Chondrocyte (in vitro differentiated cells): ENCODE measurements at regions not wholly inside any gene's neighbourhood (a gene's known extent, or its start where the extent isn't known, plus 50 kb on each side); places are given as distances from the start of the nearest gene placed in this dataset.
A peak's percentile ranks its signal among the peaks of the same experiment; 100 is the strongest.

Experiments used
- DNase-seq: peaks from one replicate; pipeline ENCODE4 v3.0.0; 2021; ENCODE audit warnings: mixed read lengths, low spot score
- H3K27ac Mint-ChIP-seq: one replicate; pipeline ENCODE4 v1.8.0; 2021; ENCODE audit warnings: mild to moderate bottlenecking, moderate library complexity, mixed read lengths; ENCODE audit not compliant: unreplicated experiment
- H3K27me3 Mint-ChIP-seq: 2 replicates; pipeline ENCODE4 v1.8.0; 2021; ENCODE audit warnings: low read depth, mixed read lengths
- H3K36me3 Mint-ChIP-seq: 2 replicates; pipeline ENCODE4 v1.8.0; 2021; ENCODE audit warnings: low read depth, mixed read lengths
- H3K4me1 Mint-ChIP-seq: 2 replicates; pipeline ENCODE4 v1.8.0; 2021; ENCODE audit warnings: low read depth, mild to moderate bottlenecking, mixed read lengths
- H3K4me3 Mint-ChIP-seq: one replicate; pipeline ENCODE4 v1.8.0; 2021; ENCODE audit warnings: mild to moderate bottlenecking, moderate library complexity, mixed read lengths; ENCODE audit not compliant: unreplicated experiment
- H3K9me3 Mint-ChIP-seq: 2 replicates; pipeline ENCODE4 v1.8.0; 2021; ENCODE audit warnings: low read depth, mixed read lengths
- TF ChIP-seq, protein P1 (sequence below): fragments of 200-600 bp; sonication (generic); IDR thresholded peaks from 2 replicates; pipeline ENCODE4 v1.5.0; 2021; ENCODE audit warnings: antibody characterized with exemption, mild to moderate bottlenecking, moderate library complexity

DNA sequence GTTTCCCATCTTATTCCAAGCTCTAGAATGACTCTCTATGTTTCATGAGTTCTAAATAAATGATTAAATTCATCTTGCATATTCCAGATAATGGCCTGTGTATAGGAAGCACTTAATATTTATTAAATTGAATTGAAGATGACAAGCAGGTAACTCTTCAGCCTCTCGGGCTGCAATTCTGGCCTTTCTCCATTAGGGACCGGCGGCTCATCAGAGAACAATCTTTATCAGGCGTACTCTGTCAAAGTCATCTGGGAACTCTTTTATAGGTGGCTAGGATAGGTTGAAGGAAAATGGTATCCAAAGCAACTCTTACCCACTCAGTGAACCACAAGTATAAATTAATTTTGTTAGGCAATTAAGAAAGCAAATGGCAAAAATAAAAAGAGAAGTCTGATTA, 308.5 kb downstream of the NOL4 start:
- Mint-ChIP-seq H3K27me3 (no peaks in the 10 kb centered on the region), H3K4me3 (no peak overlapping the region), H3K4me1 (no peaks in the 10 kb centered on the region), H3K36me3 (no peaks in the 10 kb centered on the region), H3K27ac (no peak overlapping the region), H3K9me3 (peaks cover 3% of the 10 kb centered on the region)
- TF ChIP-seq, protein P1, sequence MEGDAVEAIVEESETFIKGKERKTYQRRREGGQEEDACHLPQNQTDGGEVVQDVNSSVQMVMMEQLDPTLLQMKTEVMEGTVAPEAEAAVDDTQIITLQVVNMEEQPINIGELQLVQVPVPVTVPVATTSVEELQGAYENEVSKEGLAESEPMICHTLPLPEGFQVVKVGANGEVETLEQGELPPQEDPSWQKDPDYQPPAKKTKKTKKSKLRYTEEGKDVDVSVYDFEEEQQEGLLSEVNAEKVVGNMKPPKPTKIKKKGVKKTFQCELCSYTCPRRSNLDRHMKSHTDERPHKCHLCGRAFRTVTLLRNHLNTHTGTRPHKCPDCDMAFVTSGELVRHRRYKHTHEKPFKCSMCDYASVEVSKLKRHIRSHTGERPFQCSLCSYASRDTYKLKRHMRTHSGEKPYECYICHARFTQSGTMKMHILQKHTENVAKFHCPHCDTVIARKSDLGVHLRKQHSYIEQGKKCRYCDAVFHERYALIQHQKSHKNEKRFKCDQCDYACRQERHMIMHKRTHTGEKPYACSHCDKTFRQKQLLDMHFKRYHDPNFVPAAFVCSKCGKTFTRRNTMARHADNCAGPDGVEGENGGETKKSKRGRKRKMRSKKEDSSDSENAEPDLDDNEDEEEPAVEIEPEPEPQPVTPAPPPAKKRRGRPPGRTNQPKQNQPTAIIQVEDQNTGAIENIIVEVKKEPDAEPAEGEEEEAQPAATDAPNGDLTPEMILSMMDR = peak; percentile 31
- no peak for DNase-seq

DNA sequence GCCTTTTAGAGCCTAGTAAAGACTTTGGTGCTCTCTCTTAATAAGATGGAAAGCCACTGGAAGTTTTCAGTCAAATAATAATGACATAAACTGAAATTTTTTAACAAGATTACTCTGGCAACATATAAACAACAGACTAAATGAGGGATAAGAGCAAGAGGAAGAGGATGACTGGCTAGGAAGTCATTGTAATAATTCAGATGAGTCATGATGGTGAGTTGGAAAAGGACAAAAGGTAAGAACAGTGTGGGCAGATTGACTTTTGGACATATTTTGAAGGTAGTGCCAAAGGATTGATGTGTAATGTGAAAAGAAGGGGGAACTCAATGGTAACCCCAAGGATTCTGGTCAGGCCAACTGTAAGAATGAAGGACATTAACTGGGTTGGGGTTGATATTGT, 310.3 kb downstream of the NOL4 start:
- H3K36me3 Mint-ChIP-seq = no peaks in the 10 kb centered on the region
- no peak overlapping the region for H3K4me3 Mint-ChIP-seq
- H3K4me1 Mint-ChIP-seq = no peaks in the 10 kb centered on the region
- H3K27me3 Mint-ChIP-seq = no peaks in the 10 kb centered on the region
- H3K9me3 Mint-ChIP-seq = peaks cover 3% of the 10 kb centered on the region
- TF ChIP-seq, protein P1 = no peak
- DNase-seq = no peak
- H3K27ac Mint-ChIP-seq = no peak overlapping the region

DNA sequence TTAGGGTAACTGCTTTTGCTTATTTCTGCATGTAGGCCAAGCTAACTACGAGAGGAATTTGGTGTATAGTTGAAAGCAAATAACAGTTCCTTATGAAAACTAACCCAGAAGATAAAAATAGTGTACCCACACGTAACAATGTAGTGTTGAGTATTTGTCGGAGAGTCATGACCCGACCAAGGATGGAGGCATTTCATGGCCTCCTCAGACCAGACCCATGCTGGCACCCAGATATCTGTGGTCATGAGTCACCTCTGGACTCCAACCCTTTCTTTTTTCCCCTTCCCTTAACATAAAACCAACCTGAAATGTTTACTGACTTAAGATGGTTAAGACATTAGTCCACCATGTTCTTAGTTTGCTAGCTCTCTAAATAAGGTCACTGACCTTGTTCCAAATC, 318.7 kb downstream of the NOL4 start:
- H3K4me3 Mint-ChIP-seq = no peak overlapping the region

DNA sequence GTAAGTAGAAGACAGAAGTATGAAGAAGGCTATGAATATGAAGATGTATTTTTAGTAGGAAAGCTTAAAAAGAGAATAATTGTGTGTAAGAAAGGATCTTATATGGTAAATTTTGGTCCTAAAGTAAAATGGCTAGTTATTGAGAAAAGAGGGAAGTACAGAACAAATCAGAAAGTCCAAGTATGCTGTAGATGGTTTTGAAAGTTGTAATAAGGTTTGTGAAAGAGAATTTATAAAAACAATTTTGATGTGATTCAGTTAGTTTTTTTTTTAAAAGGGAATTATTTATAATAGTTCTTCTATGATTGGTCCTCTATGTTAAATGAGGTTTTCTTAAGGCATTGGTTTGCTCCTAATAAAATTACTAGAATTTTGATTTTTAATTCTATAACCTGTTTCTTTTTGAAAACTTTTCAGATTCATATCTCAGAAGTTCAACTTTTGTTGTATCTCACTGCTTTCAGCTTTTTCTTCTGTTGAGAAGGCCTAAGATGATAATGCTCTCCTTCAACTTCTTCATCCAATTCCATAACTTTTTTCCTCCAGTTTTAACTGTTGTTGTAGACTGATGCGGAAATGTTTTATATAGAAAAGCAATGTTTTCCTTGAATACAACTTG, 322.7 kb downstream of the NOL4 start:
- no peak for DNase-seq
- H3K4me1 Mint-ChIP-seq = no peaks in the 10 kb centered on the region
- H3K9me3 Mint-ChIP-seq = peaks cover 39% of the 10 kb centered on the region
- TF ChIP-seq, protein P1 = no peak
- H3K36me3 Mint-ChIP-seq = peaks cover 5% of the 10 kb centered on the region
- H3K4me3 Mint-ChIP-seq = no peak overlapping the region
- H3K27ac Mint-ChIP-seq = no peak overlapping the region
- H3K27me3 Mint-ChIP-seq = no peaks in the 10 kb centered on the region

More for the DNA sequence above, 318.7 kb downstream of the NOL4 start:
- TF ChIP-seq, protein P1 = no peak
- H3K36me3 Mint-ChIP-seq = peaks cover 3% of the 10 kb centered on the region
- DNase-seq = no peak
- H3K9me3 Mint-ChIP-seq = peaks cover 31% of the 10 kb centered on the region
- H3K27me3 Mint-ChIP-seq = no peaks in the 10 kb centered on the region
- no peaks in the 10 kb centered on the region for H3K4me1 Mint-ChIP-seq
- H3K27ac Mint-ChIP-seq = no peak overlapping the region

DNA sequence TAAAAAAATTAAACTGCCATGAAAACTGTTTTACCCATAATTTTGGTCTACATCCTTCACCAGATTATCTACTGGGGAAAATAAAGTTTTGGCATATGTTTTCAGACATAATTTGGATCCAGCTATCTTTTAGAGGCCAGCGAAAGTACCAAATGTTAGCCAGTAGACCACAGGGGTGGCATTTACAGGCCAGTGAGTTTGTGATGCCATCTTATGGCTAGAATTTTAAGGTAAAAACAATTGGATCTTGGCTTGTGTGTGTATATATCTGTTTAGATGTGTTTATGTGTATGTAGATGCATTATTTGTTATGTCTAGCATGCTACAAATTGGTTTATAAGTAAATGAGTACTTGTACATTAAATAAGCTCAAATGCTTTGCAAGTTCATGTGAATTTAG, 322.6 kb downstream of the ASXL3 start:
- peaks cover 5% of the 10 kb centered on the region for H3K36me3 Mint-ChIP-seq
- H3K4me3 Mint-ChIP-seq = no peak overlapping the region
- H3K27me3 Mint-ChIP-seq = no peaks in the 10 kb centered on the region
- peaks cover 37% of the 10 kb centered on the region for H3K9me3 Mint-ChIP-seq
- DNase-seq = no peak
- no peaks in the 10 kb centered on the region for H3K4me1 Mint-ChIP-seq
- TF ChIP-seq, protein P1 = no peak
- no peak overlapping the region for H3K27ac Mint-ChIP-seq
